Left ventricle myocardium inferior (tissue), 1 donor: ENCODE measurements at regions not wholly inside any gene's neighbourhood (a gene's known extent, or its start where the extent isn't known, plus 50 kb on each side); places are given as distances from the start of the nearest gene placed in this dataset.

Experiments
- DNase-seq: peaks from one replicate; pipeline ENCODE4 v3.0.0-alpha.2; 2020
- H3K27ac ChIP-seq: fragments of 200-600 bp; replicated peaks from 2 replicates; pipeline ENCODE4 v1.8.0; 2021
- H3K27me3 ChIP-seq: fragments of 200-600 bp; 2 replicates; pipeline ENCODE4 v1.8.0; 2021; ENCODE audit warnings: low read depth
- H3K36me3 ChIP-seq: fragments of 200-600 bp; 2 replicates; pipeline ENCODE4 v1.8.0; 2021
- H3K4me1 ChIP-seq: fragments of 200-600 bp; 2 replicates; pipeline ENCODE4 v1.8.0; 2021
- H3K4me3 ChIP-seq: fragments of 200-600 bp; 2 replicates; pipeline ENCODE4 v1.8.0; 2021; ENCODE audit warnings: mild to moderate bottlenecking, moderate library complexity
- H3K9me3 ChIP-seq: fragments of 200-600 bp; replicated peaks from 2 replicates; pipeline ENCODE4 v1.8.0; 2021
- intact Hi-C: fragments of 100-400 bp; cut with micrococcal nuclease; formaldehyde crosslinking; loops from one replicate; pipeline ENCODE4 v1.11.0; 2022
- TF ChIP-seq, protein P1 (sequence below): fragments of 200-600 bp; IDR thresholded peaks from 2 replicates; pipeline ENCODE4 v1.8.0; 2021; ENCODE audit warnings: antibody characterized with exemption, mild to moderate bottlenecking, borderline replicate concordance
- donor health status: DM: no; HTN: yes; CAD: no; lungs with severe emphysema.

DNA sequence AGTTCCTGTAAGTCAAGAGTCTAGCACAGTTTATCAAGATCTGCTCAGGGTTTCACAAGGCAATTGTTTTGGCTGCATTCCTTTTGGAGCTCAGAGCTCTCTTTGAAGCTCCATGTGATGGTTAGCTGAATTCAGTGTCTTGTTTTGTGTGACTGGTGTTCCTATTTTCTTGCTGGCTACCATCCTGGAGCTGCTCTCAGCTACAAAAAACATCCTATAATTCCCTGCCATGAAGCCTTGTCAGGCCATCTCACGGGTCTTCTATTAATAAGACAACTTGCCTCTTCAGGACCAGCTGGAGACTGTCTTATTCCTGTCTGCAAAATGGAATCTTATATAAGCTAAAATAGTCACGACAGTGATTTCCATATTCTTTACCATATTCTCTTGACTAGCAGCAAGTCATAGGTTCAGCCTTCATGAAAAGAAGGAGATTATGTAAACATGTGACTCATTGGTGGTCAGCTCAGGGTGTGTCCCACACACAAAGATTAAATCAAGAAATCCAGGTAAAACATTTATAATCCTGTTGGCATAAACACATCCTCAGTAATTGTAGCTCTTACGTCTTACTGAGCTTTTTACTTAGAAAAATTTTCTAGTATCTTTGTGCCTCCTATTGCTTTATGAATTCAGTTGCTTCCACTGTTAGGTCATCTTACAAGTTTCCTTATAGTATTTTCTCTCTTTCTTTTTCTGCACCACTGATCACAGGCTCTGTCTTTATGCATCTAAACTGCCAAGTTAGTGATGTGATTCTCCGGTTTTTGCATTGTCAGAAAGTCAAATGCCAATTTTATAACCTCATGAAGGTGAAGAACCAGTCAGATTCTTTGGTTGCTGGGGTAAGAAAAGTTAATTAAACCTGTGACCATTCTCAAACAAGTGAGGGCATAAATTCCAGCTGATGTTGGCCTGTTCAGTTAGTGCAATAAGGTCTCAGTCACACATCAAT, 378.5 kb upstream of the MGAT4C start:
- TF ChIP-seq, protein P1, sequence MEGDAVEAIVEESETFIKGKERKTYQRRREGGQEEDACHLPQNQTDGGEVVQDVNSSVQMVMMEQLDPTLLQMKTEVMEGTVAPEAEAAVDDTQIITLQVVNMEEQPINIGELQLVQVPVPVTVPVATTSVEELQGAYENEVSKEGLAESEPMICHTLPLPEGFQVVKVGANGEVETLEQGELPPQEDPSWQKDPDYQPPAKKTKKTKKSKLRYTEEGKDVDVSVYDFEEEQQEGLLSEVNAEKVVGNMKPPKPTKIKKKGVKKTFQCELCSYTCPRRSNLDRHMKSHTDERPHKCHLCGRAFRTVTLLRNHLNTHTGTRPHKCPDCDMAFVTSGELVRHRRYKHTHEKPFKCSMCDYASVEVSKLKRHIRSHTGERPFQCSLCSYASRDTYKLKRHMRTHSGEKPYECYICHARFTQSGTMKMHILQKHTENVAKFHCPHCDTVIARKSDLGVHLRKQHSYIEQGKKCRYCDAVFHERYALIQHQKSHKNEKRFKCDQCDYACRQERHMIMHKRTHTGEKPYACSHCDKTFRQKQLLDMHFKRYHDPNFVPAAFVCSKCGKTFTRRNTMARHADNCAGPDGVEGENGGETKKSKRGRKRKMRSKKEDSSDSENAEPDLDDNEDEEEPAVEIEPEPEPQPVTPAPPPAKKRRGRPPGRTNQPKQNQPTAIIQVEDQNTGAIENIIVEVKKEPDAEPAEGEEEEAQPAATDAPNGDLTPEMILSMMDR = no peak
- intact Hi-C loops = no loop called here
- H3K36me3 ChIP-seq = no peaks in the 10 kb centered on the region
- no peak for DNase-seq
- H3K27ac ChIP-seq = no peak overlapping the region
- H3K4me3 ChIP-seq = no peak overlapping the region
- no peaks in the 10 kb centered on the region for H3K27me3 ChIP-seq
- H3K4me1 ChIP-seq = no peaks in the 10 kb centered on the region
- peaks cover 5% of the 10 kb centered on the region for H3K9me3 ChIP-seq

DNA sequence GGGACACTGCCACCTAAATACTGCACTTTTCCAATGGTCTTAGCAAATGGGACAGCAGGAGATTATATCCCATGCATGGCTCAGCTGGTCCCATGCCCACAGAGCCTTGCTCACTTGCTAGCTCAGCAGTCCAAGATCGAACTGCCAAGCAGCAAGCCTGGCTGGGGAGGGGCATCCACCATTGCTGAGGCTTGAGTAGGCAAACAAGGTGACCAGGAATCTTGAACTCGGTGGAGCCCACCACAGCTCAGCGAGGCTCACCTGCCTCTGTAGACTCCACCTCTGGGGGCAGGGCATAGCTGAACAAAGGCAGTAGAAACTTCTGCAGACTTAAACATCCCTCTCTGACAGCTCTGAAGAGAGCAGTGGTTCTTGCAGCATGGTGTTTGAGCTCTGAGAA, 370.8 kb upstream of the MGAT4C start:
- H3K4me1 ChIP-seq = no peaks in the 10 kb centered on the region
- peaks cover 72% of the 10 kb centered on the region for H3K9me3 ChIP-seq
- H3K27me3 ChIP-seq = no peaks in the 10 kb centered on the region
- no peak overlapping the region for H3K27ac ChIP-seq
- TF ChIP-seq, protein P1 = no peak
- no peak overlapping the region for H3K4me3 ChIP-seq
- intact Hi-C loops = no loop called here
- no peak for DNase-seq
- no peaks in the 10 kb centered on the region for H3K36me3 ChIP-seq

DNA sequence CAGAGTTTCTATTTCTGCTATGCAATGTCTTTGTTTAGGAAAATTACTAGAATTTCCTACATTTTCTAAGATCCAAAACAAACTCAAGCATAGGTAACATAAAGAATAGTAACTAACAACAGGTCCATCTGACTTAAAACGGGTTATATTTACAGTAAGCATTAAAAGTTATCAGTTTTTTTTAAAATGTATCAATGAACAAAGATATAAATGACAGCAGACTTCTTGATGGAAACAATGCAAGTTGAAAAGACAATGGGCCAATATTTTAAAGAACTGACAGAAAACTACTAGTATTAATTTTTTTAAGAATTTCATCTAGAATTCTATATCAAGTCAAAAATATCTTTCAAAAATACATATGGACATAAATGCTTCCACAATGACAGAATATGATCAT, 367.1 kb upstream of the MGAT4C start:
- no peaks in the 10 kb centered on the region for H3K4me1 ChIP-seq
- DNase-seq = no peak
- no peaks in the 10 kb centered on the region for H3K27me3 ChIP-seq
- TF ChIP-seq, protein P1 = no peak
- H3K36me3 ChIP-seq = no peaks in the 10 kb centered on the region
- no peak overlapping the region for H3K4me3 ChIP-seq
- peaks cover 58% of the 10 kb centered on the region for H3K9me3 ChIP-seq
- intact Hi-C loops = no loop called here
- H3K27ac ChIP-seq = no peak overlapping the region

DNA sequence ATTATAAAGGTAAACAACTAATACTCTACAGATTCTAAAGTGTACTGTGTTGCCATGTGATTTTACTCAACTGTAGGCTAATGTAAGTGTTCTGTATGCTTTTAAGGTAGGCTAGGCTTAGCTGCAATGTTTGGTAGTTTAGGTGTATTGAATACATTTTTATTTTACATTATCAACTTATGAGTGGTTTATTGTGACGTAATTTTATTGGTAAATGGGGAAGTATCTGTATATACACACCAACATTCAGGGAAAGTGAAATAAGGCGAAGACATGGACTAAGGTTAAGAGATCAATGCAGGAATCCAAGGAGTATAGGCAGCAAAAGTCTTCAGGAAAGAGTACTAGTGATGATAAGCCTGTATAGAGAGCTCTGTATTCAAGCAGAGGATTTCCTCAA, 365.8 kb upstream of the MGAT4C start:
- intact Hi-C loops = no loop called here
- Histone ChIP-seq H3K4me1 (no peaks in the 10 kb centered on the region), H3K27ac (no peak overlapping the region), H3K9me3 (peaks cover 51% of the 10 kb centered on the region), H3K27me3 (no peaks in the 10 kb centered on the region), H3K4me3 (no peak overlapping the region), H3K36me3 (no peaks in the 10 kb centered on the region)
- TF ChIP-seq, protein P1 = no peak
- DNase-seq = no peak

DNA sequence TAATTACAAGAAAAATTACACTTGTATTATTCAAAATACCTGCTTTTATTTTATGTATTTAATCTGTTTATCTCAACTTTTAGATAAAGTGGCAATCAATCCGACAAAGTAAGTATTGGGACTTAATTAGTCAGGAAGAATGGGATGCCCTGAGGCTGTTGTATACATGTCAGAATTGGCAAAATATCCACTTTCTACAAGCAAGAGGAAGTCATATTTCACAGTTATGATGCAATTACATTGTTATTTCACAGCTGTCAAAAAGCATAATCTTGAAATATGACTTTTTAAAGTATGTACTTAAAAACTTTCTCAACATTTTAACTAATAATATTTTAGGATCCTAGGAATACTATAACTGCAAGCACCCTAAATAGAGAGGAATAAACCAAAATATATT, 357.1 kb upstream of the MGAT4C start:
- Histone ChIP-seq H3K36me3 (no peaks in the 10 kb centered on the region), H3K4me1 (no peaks in the 10 kb centered on the region), H3K27me3 (no peaks in the 10 kb centered on the region), H3K4me3 (no peak overlapping the region), H3K27ac (no peak overlapping the region), H3K9me3 (no peaks in the 10 kb centered on the region)
- TF ChIP-seq, protein P1 = no peak
- intact Hi-C loops = no loop called here
- DNase-seq = no peak
